ENCODE measurements at regions not wholly inside any gene's neighbourhood (a gene's known extent, or its start where the extent isn't known, plus 50 kb on each side); places are given as distances from the start of the nearest gene placed in this dataset.

DNA sequence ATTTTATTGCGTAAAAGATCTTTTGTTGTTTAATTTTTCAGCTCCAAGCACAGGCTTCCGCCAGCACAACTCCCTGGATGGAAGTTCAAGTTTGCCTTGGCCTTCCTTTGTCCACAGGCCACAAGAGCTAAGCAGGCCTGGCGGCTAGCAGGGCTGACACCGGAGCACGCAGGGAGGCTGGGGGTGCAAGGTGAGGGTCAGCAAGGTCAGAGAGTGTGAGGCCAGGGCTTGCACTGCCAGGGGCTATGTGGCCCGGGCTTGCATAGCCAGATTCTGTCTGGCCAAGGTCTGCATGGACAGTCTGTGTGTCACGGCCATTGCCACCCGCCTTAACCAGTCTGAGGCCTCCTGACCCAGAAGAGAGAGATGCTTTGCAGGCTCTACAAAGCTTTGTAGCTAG lies 123.9 kb downstream of the BCOR start:
- ATAC-seq (no peak), DNase-seq (no peak)
- Histone ChIP-seq H3K4me1 (no peaks in the 10 kb centered on the region), H3K9me3 (no peaks in the 10 kb centered on the region), H3K27me3 (no peaks in the 10 kb centered on the region), H3K36me3 (replicated peaks in 1 of 2; ENCODE audit: insufficient read depth in 1 of 2, low read depth in 2 of 2) (no peaks in the 10 kb centered on the region), H3K27ac (no peak overlapping the region), H3K4me3 (no peak overlapping the region)
- intact Hi-C loops (cut with DNase I), result no loop called here
- 84 to 95% methylated on average over 2 to 8 of the region's 8 CpGs for WGBS, 2 donors
- TF ChIP-seq, protein P1, sequence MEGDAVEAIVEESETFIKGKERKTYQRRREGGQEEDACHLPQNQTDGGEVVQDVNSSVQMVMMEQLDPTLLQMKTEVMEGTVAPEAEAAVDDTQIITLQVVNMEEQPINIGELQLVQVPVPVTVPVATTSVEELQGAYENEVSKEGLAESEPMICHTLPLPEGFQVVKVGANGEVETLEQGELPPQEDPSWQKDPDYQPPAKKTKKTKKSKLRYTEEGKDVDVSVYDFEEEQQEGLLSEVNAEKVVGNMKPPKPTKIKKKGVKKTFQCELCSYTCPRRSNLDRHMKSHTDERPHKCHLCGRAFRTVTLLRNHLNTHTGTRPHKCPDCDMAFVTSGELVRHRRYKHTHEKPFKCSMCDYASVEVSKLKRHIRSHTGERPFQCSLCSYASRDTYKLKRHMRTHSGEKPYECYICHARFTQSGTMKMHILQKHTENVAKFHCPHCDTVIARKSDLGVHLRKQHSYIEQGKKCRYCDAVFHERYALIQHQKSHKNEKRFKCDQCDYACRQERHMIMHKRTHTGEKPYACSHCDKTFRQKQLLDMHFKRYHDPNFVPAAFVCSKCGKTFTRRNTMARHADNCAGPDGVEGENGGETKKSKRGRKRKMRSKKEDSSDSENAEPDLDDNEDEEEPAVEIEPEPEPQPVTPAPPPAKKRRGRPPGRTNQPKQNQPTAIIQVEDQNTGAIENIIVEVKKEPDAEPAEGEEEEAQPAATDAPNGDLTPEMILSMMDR (IDR thresholded peaks at IDR 0.05), result no peak
- TF ChIP-seq POLR2A (IDR thresholded peaks at IDR 0.05), result no peak

DNA sequence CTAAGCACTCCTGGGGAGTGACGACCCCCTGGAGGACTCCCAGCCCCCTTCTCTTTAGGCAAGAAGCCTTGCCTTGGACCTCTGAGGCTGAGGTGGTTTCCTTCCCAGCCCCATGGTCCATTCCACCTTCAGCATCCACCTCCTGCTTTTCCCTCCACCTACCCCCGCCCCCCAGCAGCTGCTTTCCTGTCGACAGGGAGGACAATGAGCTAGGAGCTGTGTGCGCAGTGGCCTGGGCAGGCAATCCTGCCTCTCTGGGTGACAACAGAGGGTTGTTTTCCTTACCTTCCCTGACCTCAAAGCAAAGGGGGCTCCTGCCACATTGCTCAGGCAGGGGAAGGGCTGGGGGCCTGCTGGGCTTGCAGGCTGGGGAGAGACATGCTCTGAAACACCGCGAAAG lies 123.5 kb downstream of the BCOR start:
- no peaks in the 10 kb centered on the region for H3K9me3 ChIP-seq
- DNase-seq (no peak), ATAC-seq (no peak)
- no peaks in the 10 kb centered on the region for H3K4me1 ChIP-seq
- no peak overlapping the region for H3K4me3 ChIP-seq
- WGBS, 2 donors, result 70% methylated on average over 5 of the region's 6 CpGs; no CpG with 5 or more reads in 1 of the 2 donors
- intact Hi-C loops (cut with DNase I), result no loop called here
- H3K36me3 ChIP-seq (replicated peaks in 1 of 2; ENCODE audit: insufficient read depth in 1 of 2, low read depth in 2 of 2), result no peaks in the 10 kb centered on the region
- H3K27ac ChIP-seq, result no peak overlapping the region
- H3K27me3 ChIP-seq, result no peaks in the 10 kb centered on the region
- TF ChIP-seq, protein P1 (IDR thresholded peaks at IDR 0.05), result no peak
- no peak for TF ChIP-seq POLR2A (IDR thresholded peaks at IDR 0.05)

DNA sequence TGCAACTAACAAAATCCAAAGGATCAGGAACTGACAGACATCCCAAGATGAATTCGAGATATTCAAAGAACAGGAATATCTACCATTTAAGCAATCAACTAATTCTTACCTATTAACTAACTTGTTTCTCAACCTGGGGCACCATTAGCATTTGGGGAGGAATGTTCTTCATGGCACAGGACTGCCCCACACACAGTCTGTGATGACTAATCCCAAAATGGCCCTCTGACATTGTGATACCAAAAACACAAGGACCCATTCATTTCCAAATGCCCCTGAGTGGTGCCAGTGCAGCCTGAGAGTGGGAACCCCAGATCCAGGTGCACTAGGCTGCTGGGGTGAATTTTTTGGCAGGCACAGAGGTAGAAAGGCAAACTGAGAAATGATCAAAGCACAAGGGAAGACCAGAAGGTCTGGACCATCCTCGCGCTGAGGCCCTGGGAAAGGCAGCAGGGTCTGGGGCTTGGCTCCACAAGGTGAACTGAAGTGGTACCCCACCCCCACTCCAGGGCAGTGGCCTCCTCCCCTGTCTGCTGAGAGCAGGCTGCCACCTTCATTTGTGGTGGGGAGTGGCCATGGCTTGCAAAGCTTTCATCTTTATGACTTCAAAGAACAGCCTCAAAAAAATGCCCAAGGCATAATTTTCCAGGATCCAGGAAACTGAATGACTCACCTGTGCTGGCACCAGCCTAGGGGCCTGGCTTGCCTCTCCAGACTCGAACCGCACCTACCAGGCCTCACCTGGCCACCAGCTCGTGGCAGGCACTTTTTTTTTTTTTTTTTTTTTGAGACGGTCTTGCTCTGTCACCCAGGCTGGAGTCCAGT lies 122.4 kb downstream of the BCOR start:
- Histone ChIP-seq H3K4me1 (no peaks in the 10 kb centered on the region), H3K36me3 (replicated peaks in 1 of 2; ENCODE audit: insufficient read depth in 1 of 2, low read depth in 2 of 2) (no peaks in the 10 kb centered on the region), H3K27me3 (no peaks in the 10 kb centered on the region), H3K4me3 (no peak overlapping the region), H3K9me3 (no peaks in the 10 kb centered on the region), H3K27ac (peak overlapping the region in 2 of 4 donors; percentile 25 to 45)
- DNase-seq (peak in 3 of 4 donors; percentile 17 to 72 (median 27)), ATAC-seq (peak; percentile 50)
- intact Hi-C loops (cut with DNase I), result no loop called here
- WGBS, 2 donors, result 40 to 54% methylated on average over 6 to 7 of the region's 7 CpGs
- TF ChIP-seq, protein P1 (IDR thresholded peaks at IDR 0.05), result no peak
- TF ChIP-seq POLR2A (IDR thresholded peaks at IDR 0.05), result no peak

DNA sequence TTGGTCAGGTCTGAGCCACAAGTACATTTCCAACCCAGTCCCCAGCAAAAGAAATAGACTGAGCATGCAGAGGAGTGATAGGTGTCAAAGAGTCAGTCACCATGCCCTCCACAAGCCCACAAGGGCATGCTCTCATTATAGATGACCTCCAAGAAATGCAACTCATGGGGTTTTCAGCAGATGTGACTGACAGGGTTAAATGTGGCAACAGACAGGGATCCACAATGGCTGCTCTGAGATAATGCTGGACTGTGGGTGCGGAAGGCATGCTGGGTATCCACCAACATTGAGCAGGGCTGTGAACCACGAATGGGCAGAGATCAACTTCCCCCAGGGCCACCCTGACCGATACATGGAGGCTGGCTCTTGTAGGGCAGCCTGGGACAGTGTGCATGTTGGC lies 115.8 kb downstream of the BCOR start:
- H3K27me3 ChIP-seq, result no peaks in the 10 kb centered on the region
- TF ChIP-seq, protein P1 (IDR thresholded peaks at IDR 0.05), result no peak
- TF ChIP-seq POLR2A (IDR thresholded peaks at IDR 0.05), result no peak
- WGBS, 2 donors, result 80 to 100% methylated on average over 1 to 3 of the region's 3 CpGs
- intact Hi-C loops (cut with DNase I), result no loop called here
- H3K4me3 ChIP-seq, result no peak overlapping the region
- H3K9me3 ChIP-seq, result no peaks in the 10 kb centered on the region
- DNase-seq, result no peak
- no peak overlapping the region for H3K27ac ChIP-seq
- no peaks in the 10 kb centered on the region for H3K36me3 ChIP-seq (replicated peaks in 1 of 2; ENCODE audit: insufficient read depth in 1 of 2, low read depth in 2 of 2)
- no peaks in the 10 kb centered on the region for H3K4me1 ChIP-seq
- no peak for ATAC-seq

DNA sequence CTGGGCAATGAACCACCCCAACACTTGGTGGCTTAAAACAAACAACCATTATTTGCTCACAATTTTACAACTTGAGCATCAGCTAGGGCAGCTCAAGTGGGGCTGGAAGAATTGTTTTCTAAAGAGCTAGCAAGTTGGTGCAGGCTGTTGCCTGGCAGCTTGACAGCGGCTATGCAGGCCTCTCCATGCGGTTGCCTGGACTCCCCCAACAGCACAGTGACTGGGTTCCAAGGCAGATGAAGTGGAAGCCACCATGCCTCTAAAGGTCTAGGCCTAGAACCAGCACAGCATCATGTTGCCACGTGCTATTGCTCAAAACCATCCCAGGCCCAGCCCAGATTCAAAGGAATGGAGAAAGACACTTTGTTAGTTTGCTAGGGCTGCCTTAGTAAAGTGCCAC lies 114.8 kb downstream of the BCOR start:
- 80 to 86% methylated on average over 1 to 3 of the region's 3 CpGs for WGBS, 2 donors
- no peaks in the 10 kb centered on the region for H3K27me3 ChIP-seq
- ATAC-seq, result no peak
- TF ChIP-seq, protein P1 (IDR thresholded peaks at IDR 0.05), result no peak
- TF ChIP-seq POLR2A (IDR thresholded peaks at IDR 0.05), result no peak
- H3K36me3 ChIP-seq (replicated peaks in 1 of 2; ENCODE audit: insufficient read depth in 1 of 2, low read depth in 2 of 2), result no peaks in the 10 kb centered on the region
- intact Hi-C loops (cut with DNase I), result no loop called here
- no peak overlapping the region for H3K27ac ChIP-seq
- no peaks in the 10 kb centered on the region for H3K4me1 ChIP-seq
- no peaks in the 10 kb centered on the region for H3K9me3 ChIP-seq
- H3K4me3 ChIP-seq, result no peak overlapping the region
- peak in 2 of 4 donors; percentile 15 to 17 for DNase-seq

Measured in body of pancreas (tissue), 4 donors.